T-cell (primary cell): ENCODE measurements at regions not wholly inside any gene's neighbourhood (a gene's known extent, or its start where the extent isn't known, plus 50 kb on each side); places are given as distances from the start of the nearest gene placed in this dataset.
"Not testable (repeated sequence)": the region's sequence is repeated elsewhere in the genome, so short reads cannot be mapped to it uniquely, and the experiment has no call there.

Source experiments
- ATAC-seq, 4 experiments: fragments of 200-7000 bp in 3 of 4; fragments of 150-1000 bp in 1 of 4; cut with Tn5 transposase; replicated peaks in 1 of 4; 1 replicate in 3 of 4; 2 replicates in 1 of 4; pipeline ENCODE4 v1.10.0; 2021; ENCODE audit warnings: moderate library complexity in 3 of 4, mild to moderate bottlenecking in 2 of 4, moderate number of reproducible peaks in 1 of 4
- CTCF ChIA-PET, 2 donors: fragments of 300-600 bp; sonication (Branson Sonifier 250); formaldehyde crosslinking; loops; one replicate each; lab custom pipeline; 2022; ENCODE audit warnings: antibody characterized with exemption in 2 of 2; lab: Charles Lee
- POLR2A ChIA-PET, 2 donors: fragments of 300-600 bp; sonication (Branson Sonifier 250); formaldehyde crosslinking; loops; one replicate each; lab custom pipeline; 2022; ENCODE audit warnings: antibody characterized with exemption in 2 of 2; lab: Charles Lee
- DNase-seq, 35 experiments: peaks; one replicate each; pipeline versions ENCODE4 v3.0.0 to v3.0.0-alpha.2; 2013 to 2023
- H3K27ac ChIP-seq: one replicate; pipeline ENCODE4 v1.5.1; 2013; ENCODE audit warnings: low read length
- H3K27me3 ChIP-seq, 2 experiments: replicated peaks in 1 of 2; 1 replicate in 1 of 2; 2 replicates in 1 of 2; pipeline versions ENCODE4 v1.6.1 to v1.7.0; 2013; ENCODE audit warnings: low read length in 1 of 2, mixed read lengths in 1 of 2; ENCODE audit not compliant: control insufficient read depth in 2 of 2, insufficient read depth in 2 of 2; ENCODE audit errors: extremely low read depth in 1 of 2
- H3K36me3 ChIP-seq, 2 donors: 1 replicate in 1 of 2; 2 replicates in 1 of 2; pipeline versions ENCODE4 v1.6.1 to v1.7.0; 2013; ENCODE audit warnings: low read length in 1 of 2; ENCODE audit not compliant: control insufficient read depth in 2 of 2, insufficient read depth in 1 of 2; ENCODE audit errors: extremely low read depth in 1 of 2
- H3K4me1 ChIP-seq, 2 experiments: 1 replicate in 1 of 2; 2 replicates in 1 of 2; pipeline versions ENCODE4 v1.6.1 to v1.7.0; 2013; ENCODE audit warnings: low read length in 2 of 2, mixed read lengths in 1 of 2; ENCODE audit not compliant: insufficient read depth in 2 of 2, control insufficient read depth in 1 of 2; ENCODE audit errors: extremely low read depth in 1 of 2
- H3K4me3 ChIP-seq, 2 donors: 1 replicate in 1 of 2; 2 replicates in 1 of 2; pipeline versions ENCODE4 v1.5.1 to v1.7.0; 2013; ENCODE audit warnings: mild to moderate bottlenecking in 2 of 2, low read length in 1 of 2, moderate library complexity in 1 of 2; ENCODE audit not compliant: control insufficient read depth in 1 of 2; ENCODE audit errors: extremely low read depth in 1 of 2
- H3K9me3 ChIP-seq: 2 replicates; pipeline ENCODE4 v1.7.0; 2013
- H3K27ac Mint-ChIP-seq, 2 donors: one replicate each; pipeline ENCODE4 v1.8.0; 2020 to 2021; ENCODE audit warnings: mild to moderate bottlenecking in 2 of 2, mixed read lengths in 2 of 2
- H3K27me3 Mint-ChIP-seq, 2 donors: one replicate each; pipeline ENCODE4 v1.8.0; 2021 to 2022; ENCODE audit warnings: mixed read lengths in 2 of 2
- H3K36me3 Mint-ChIP-seq: one replicate; pipeline ENCODE4 v1.8.0; 2021; ENCODE audit warnings: mixed read lengths
- H3K4me1 Mint-ChIP-seq, 3 donors: one replicate each; pipeline ENCODE4 v1.8.0; 2020 to 2022; ENCODE audit warnings: mixed read lengths in 3 of 3, mild to moderate bottlenecking in 1 of 3
- H3K4me3 Mint-ChIP-seq, 3 donors: one replicate each; pipeline ENCODE4 v1.8.0; 2020 to 2022; ENCODE audit warnings: mild to moderate bottlenecking in 3 of 3, mixed read lengths in 3 of 3, moderate library complexity in 3 of 3
- H3K9me3 Mint-ChIP-seq, 3 donors: one replicate each; pipeline ENCODE4 v1.8.0; 2020 to 2022; ENCODE audit warnings: mixed read lengths in 3 of 3
- WGBS: methylation state at CpG from one replicate; pipeline ENCODE4 v1.1.5; 2013; ENCODE audit warnings: missing lambda C conversion rate; ENCODE audit not compliant: insufficient coverage; 5-methylcytosine and 5-hydroxymethylcytosine counted together

GRCh38 chr9:89952401-89952800 is 347.6 kb downstream of the GADD45G start:
- ATAC-seq: no peak
- CTCF ChIA-PET: interaction anchor here in 1 of 2 donors (0.6 kb wide), 1 partner anchor 545 kb away, joined by 3 read pairs; no protein-coding TSS in a partner anchor

GRCh38 chr9:89953263-89953662 is 348.5 kb downstream of the GADD45G start:
- DNase-seq (peak in 2 of 35 experiments; percentile 6 to 28), ATAC-seq (peak in 1 of 4 experiments; percentile 53)
- POLR2A ChIA-PET, H3K27ac ChIP-seq, H3K9me3 Mint-ChIP-seq, H3K36me3 Mint-ChIP-seq, H3K4me3 ChIP-seq, H3K4me1 Mint-ChIP-seq, H3K4me3 Mint-ChIP-seq, CTCF ChIA-PET, H3K9me3 ChIP-seq, H3K27me3 ChIP-seq, H3K36me3 ChIP-seq: not testable (repeated sequence)
- Mint-ChIP-seq H3K27ac (peak overlapping the region in 1 of 2 donors; percentile 5), H3K27me3 (peaks cover 0 to 11% of the 10 kb centered on the region in 2 donors)
- 71% methylated on average over 1 of the region's 4 CpGs for WGBS
- H3K4me1 ChIP-seq: peaks cover 0 to 12% of the 10 kb centered on the region in 2 experiments

More at GRCh38 chr9:89952401-89952800, 347.6 kb downstream of the GADD45G start:
- Histone ChIP-seq H3K27me3 (no peaks in the 10 kb centered on the region), H3K9me3 (no peaks in the 10 kb centered on the region), H3K4me1 (peaks cover 0 to 12% of the 10 kb centered on the region in 2 experiments), H3K36me3 (no peaks in the 10 kb centered on the region), H3K27ac (no peak overlapping the region), H3K4me3 (no peak overlapping the region)
- H3K27me3 Mint-ChIP-seq: peaks cover 0 to 15% of the 10 kb centered on the region in 2 donors
- peaks cover 0 to 4% (median 4%) of the 10 kb centered on the region in 3 donors for H3K4me1 Mint-ChIP-seq
- no peak overlapping the region for H3K27ac Mint-ChIP-seq
- no peak for DNase-seq
- no CpG with 5 or more reads among the region's 4 CpGs for WGBS
- H3K36me3 Mint-ChIP-seq: no peaks in the 10 kb centered on the region
- no peaks in the 10 kb centered on the region for H3K9me3 Mint-ChIP-seq
- POLR2A ChIA-PET: no interaction called here
- H3K4me3 Mint-ChIP-seq: no peak overlapping the region

GRCh38 chr9:89953824-89954615 is 349.2 kb downstream of the GADD45G start:
- CTCF ChIA-PET: no interaction called here
- Histone ChIP-seq H3K9me3 (no peaks in the 10 kb centered on the region), H3K27me3 (no peaks in the 10 kb centered on the region), H3K4me1 (peaks cover 0 to 12% of the 10 kb centered on the region in 2 experiments), H3K4me3 (no peak overlapping the region), H3K27ac (no peak overlapping the region), H3K36me3 (no peaks in the 10 kb centered on the region)
- Mint-ChIP-seq H3K9me3 (no peaks in the 10 kb centered on the region), H3K36me3 (no peaks in the 10 kb centered on the region), H3K4me3 (no peak overlapping the region), H3K27ac (no peak overlapping the region), H3K4me1 (peaks cover 0 to 4% (median 4%) of the 10 kb centered on the region in 3 donors), H3K27me3 (peaks cover 0 to 11% of the 10 kb centered on the region in 2 donors)
- ATAC-seq (no peak), DNase-seq (no peak)
- 98% methylated on average over 12 of the region's 16 CpGs for WGBS
- POLR2A ChIA-PET: no interaction called here

- Mint-ChIP-seq H3K27ac (no peak overlapping the region), H3K9me3 (no peaks in the 10 kb centered on the region), H3K4me3 (no peak overlapping the region), H3K36me3 (no peaks in the 10 kb centered on the region), H3K27me3 (peaks cover 0 to 7% of the 10 kb centered on the region in 2 donors), H3K4me1 (peaks cover 0 to 4% (median 4%) of the 10 kb centered on the region in 3 donors)
- CTCF ChIA-PET: no interaction called here
- Histone ChIP-seq H3K9me3 (no peaks in the 10 kb centered on the region), H3K27me3 (no peaks in the 10 kb centered on the region), H3K27ac (no peak overlapping the region), H3K4me1 (peaks cover 0 to 12% of the 10 kb centered on the region in 2 experiments), H3K36me3 (no peaks in the 10 kb centered on the region), H3K4me3 (no peak overlapping the region)
- no peak for DNase-seq
- ATAC-seq: no peak
- WGBS: no CpG with 5 or more reads among the region's 2 CpGs
- POLR2A ChIA-PET: no interaction called here
Measured at GRCh38 chr9:89955144-89955543, 350.3 kb downstream of the GADD45G start.

GRCh38 chr9:89955626-89956025 is 350.8 kb downstream of the GADD45G start:
- no peaks in the 10 kb centered on the region for H3K9me3 ChIP-seq
- WGBS: no CpG with 5 or more reads among the region's 1 CpG
- peaks cover 0 to 12% of the 10 kb centered on the region in 2 experiments for H3K4me1 ChIP-seq
- no peaks in the 10 kb centered on the region for H3K36me3 ChIP-seq
- Mint-ChIP-seq H3K27me3 (peaks cover 0 to 7% of the 10 kb centered on the region in 2 donors), H3K9me3 (no peaks in the 10 kb centered on the region), H3K36me3 (no peaks in the 10 kb centered on the region), H3K4me1 (peaks cover 0 to 4% (median 4%) of the 10 kb centered on the region in 3 donors), H3K4me3 (no peak overlapping the region), H3K27ac (no peak overlapping the region)
- no peak overlapping the region for H3K27ac ChIP-seq
- ChIA-PET POLR2A (no interaction called here), CTCF (no interaction called here)
- ATAC-seq (no peak), DNase-seq (no peak)
- no peak overlapping the region for H3K4me3 ChIP-seq
- no peaks in the 10 kb centered on the region for H3K27me3 ChIP-seq

GRCh38 chr9:89956331-89956730 is 351.5 kb downstream of the GADD45G start:
- Mint-ChIP-seq H3K9me3 (no peaks in the 10 kb centered on the region), H3K4me1 (peaks cover 4 to 9% (median 8%) of the 10 kb centered on the region in 3 donors), H3K27ac (no peak overlapping the region), H3K27me3 (peaks cover 0 to 7% of the 10 kb centered on the region in 2 donors), H3K36me3 (no peaks in the 10 kb centered on the region), H3K4me3 (no peak overlapping the region)
- Histone ChIP-seq H3K36me3 (no peaks in the 10 kb centered on the region), H3K27ac (no peak overlapping the region), H3K4me1 (peaks cover 0 to 17% of the 10 kb centered on the region in 2 experiments), H3K27me3 (no peaks in the 10 kb centered on the region), H3K4me3 (no peak overlapping the region), H3K9me3 (no peaks in the 10 kb centered on the region)
- ATAC-seq: no peak
- no CpG with 5 or more reads among the region's 5 CpGs for WGBS
- ChIA-PET CTCF (no interaction called here), POLR2A (no interaction called here)
- no peak for DNase-seq
